Peyer's patch (tissue), 4 donors: ENCODE measurements at regions not wholly inside any gene's neighbourhood (a gene's known extent, or its start where the extent isn't known, plus 50 kb on each side); places are given as distances from the start of the nearest gene placed in this dataset.

Experiments used
- DNase-seq, 3 donors: peaks; one replicate each; pipeline ENCODE4 v3.0.0-alpha.2; 2017 to 2019
- H3K27ac ChIP-seq, 4 donors: fragments of 200-600 bp; sonication (generic); one replicate each; pipeline ENCODE4 v1.5.1; 2016 to 2019
- H3K27me3 ChIP-seq, 2 donors: fragments of 200-600 bp; sonication (generic); one replicate each; pipeline ENCODE4 v1.5.1; 2019
- H3K36me3 ChIP-seq, 3 donors: fragments of 200-600 bp; sonication (generic); one replicate each; pipeline ENCODE4 v1.5.1; 2016 to 2019
- H3K4me1 ChIP-seq, 4 donors: fragments of 200-600 bp; sonication (generic); one replicate each; pipeline ENCODE4 v1.5.1; 2016 to 2019
- H3K4me3 ChIP-seq, 4 donors: fragments of 200-600 bp; sonication (generic); 1 replicate in 3 of 4; 2 replicates in 1 of 4; pipeline ENCODE4 v1.5.1; 2016 to 2019; ENCODE audit warnings: mild to moderate bottlenecking in 1 of 4
- H3K9me3 ChIP-seq, 4 donors: fragments of 200-600 bp; sonication (generic); one replicate each; pipeline ENCODE4 v1.5.1; 2016 to 2019; ENCODE audit warnings: mild to moderate bottlenecking in 1 of 4
- POLR2A ChIP-seq, 2 donors: fragments of 450-650 bp; IDR thresholded peaks; one replicate each; pipeline ENCODE4 v1.5.1; 2017; ENCODE audit warnings: antibody characterized with exemption in 2 of 2, mild to moderate bottlenecking in 2 of 2, moderate library complexity in 2 of 2
- TF ChIP-seq, protein P1 (sequence below), 6 experiments: fragments of 450-650 bp in 4 of 6; fragments of 200-600 bp in 2 of 6; sonication (generic) in 1 of 6; IDR thresholded peaks; one replicate each; pipeline ENCODE4 v1.5.1; 2017 to 2019; ENCODE audit warnings: antibody characterized with exemption in 6 of 6, mild to moderate bottlenecking in 3 of 6, moderate library complexity in 1 of 6

DNA sequence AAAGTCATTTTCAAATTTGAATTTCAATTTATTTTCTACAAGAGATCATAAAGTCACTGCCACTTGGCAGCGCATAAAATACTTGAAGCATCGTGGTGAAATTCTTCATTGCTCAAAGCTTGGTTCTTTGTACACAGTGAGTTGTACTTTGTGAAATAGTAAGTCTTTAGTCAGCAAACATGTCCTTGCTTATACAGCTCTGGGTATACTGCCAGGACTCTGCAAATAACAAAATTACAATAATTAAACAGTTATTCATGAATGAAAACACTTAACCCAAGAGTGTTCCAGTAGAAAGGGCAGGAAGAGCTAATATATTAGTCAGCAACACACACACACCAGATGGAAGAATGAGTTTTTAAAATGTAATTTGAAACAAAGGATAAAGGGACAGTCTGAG is 1300.9 kb upstream of the DIAPH2 start:
- no peak overlapping the region for H3K4me3 ChIP-seq
- H3K9me3 ChIP-seq = no peaks in the 10 kb centered on the region
- TF ChIP-seq, protein P1, sequence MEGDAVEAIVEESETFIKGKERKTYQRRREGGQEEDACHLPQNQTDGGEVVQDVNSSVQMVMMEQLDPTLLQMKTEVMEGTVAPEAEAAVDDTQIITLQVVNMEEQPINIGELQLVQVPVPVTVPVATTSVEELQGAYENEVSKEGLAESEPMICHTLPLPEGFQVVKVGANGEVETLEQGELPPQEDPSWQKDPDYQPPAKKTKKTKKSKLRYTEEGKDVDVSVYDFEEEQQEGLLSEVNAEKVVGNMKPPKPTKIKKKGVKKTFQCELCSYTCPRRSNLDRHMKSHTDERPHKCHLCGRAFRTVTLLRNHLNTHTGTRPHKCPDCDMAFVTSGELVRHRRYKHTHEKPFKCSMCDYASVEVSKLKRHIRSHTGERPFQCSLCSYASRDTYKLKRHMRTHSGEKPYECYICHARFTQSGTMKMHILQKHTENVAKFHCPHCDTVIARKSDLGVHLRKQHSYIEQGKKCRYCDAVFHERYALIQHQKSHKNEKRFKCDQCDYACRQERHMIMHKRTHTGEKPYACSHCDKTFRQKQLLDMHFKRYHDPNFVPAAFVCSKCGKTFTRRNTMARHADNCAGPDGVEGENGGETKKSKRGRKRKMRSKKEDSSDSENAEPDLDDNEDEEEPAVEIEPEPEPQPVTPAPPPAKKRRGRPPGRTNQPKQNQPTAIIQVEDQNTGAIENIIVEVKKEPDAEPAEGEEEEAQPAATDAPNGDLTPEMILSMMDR (IDR thresholded peaks at IDR 0.05) = no peak
- TF ChIP-seq POLR2A (IDR thresholded peaks at IDR 0.05) = no peak
- H3K27ac ChIP-seq = no peak overlapping the region
- H3K27me3 ChIP-seq = no peaks in the 10 kb centered on the region
- H3K36me3 ChIP-seq = no peaks in the 10 kb centered on the region
- no peak for DNase-seq
- no peaks in the 10 kb centered on the region for H3K4me1 ChIP-seq

- Histone ChIP-seq H3K27me3 (no peaks in the 10 kb centered on the region), H3K36me3 (no peaks in the 10 kb centered on the region), H3K4me3 (no peak overlapping the region), H3K27ac (no peak overlapping the region), H3K9me3 (no peaks in the 10 kb centered on the region), H3K4me1 (no peaks in the 10 kb centered on the region)
- no peak for DNase-seq
- TF ChIP-seq, protein P1 (IDR thresholded peaks at IDR 0.05) = no peak
- no peak for TF ChIP-seq POLR2A (IDR thresholded peaks at IDR 0.05)
Measured at GRCh38 chrX:95427389-95427788, 1257.3 kb upstream of the DIAPH2 start.

DNA sequence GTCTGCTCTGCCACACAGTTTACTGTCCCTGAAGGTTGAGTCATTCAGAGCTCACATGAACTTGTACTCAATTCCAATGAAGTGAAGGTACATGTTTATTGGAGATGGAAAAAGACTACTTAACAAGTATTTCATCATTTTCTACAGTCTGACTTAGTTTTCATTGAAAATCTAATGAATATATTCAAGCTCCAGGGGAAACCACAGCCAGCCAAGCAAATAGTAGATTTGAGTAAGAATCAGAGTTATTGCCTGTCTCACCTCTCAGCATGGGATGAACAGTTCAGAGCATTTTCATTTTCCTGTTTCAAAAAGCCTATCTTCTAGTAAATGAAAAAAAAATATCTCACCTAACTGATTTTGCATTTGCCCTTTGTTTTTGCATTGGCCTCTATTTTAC is 1249.4 kb upstream of the DIAPH2 start:
- no peak overlapping the region for H3K27ac ChIP-seq
- H3K36me3 ChIP-seq = no peaks in the 10 kb centered on the region
- no peaks in the 10 kb centered on the region for H3K4me1 ChIP-seq
- H3K27me3 ChIP-seq = no peaks in the 10 kb centered on the region
- H3K4me3 ChIP-seq = no peak overlapping the region
- no peaks in the 10 kb centered on the region for H3K9me3 ChIP-seq
- DNase-seq = no peak
- TF ChIP-seq, protein P1 (IDR thresholded peaks at IDR 0.05) = no peak
- TF ChIP-seq POLR2A (IDR thresholded peaks at IDR 0.05) = no peak

- H3K4me1 ChIP-seq = no peaks in the 10 kb centered on the region
- no peaks in the 10 kb centered on the region for H3K9me3 ChIP-seq
- DNase-seq = no peak
- H3K27me3 ChIP-seq = no peaks in the 10 kb centered on the region
- H3K36me3 ChIP-seq = no peaks in the 10 kb centered on the region
- H3K27ac ChIP-seq = no peak overlapping the region
- no peak overlapping the region for H3K4me3 ChIP-seq
- TF ChIP-seq, protein P1 (IDR thresholded peaks at IDR 0.05) = no peak
- no peak for TF ChIP-seq POLR2A (IDR thresholded peaks at IDR 0.05)
Measured at GRCh38 chrX:95441836-95442235, 1242.8 kb upstream of the DIAPH2 start.

DNA sequence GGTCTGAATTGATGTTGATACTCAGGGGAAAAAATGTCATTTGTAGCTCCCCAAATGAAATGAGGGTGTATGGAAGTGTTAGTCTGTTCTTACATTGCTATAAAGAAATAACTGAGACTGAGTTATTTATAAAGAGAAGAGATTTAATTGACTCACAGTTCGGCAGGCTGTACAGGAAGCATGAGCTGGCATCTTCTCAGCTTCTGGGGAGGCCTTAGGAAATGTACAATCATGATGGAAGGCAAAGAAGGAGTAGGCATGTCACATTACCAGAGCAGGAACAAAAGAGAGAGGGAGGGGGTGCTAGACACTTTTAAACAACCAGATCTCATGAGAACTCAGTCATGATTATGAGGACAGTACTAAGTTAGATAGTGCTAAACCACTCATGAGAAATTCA is 1199.9 kb upstream of the DIAPH2 start:
- no peak for TF ChIP-seq POLR2A (IDR thresholded peaks at IDR 0.05)
- TF ChIP-seq, protein P1 (IDR thresholded peaks at IDR 0.05) = no peak
- DNase-seq = no peak
- no peaks in the 10 kb centered on the region for H3K9me3 ChIP-seq
- H3K27me3 ChIP-seq = no peaks in the 10 kb centered on the region
- H3K36me3 ChIP-seq = no peaks in the 10 kb centered on the region
- no peak overlapping the region for H3K27ac ChIP-seq
- no peak overlapping the region for H3K4me3 ChIP-seq
- H3K4me1 ChIP-seq = no peaks in the 10 kb centered on the region

DNA sequence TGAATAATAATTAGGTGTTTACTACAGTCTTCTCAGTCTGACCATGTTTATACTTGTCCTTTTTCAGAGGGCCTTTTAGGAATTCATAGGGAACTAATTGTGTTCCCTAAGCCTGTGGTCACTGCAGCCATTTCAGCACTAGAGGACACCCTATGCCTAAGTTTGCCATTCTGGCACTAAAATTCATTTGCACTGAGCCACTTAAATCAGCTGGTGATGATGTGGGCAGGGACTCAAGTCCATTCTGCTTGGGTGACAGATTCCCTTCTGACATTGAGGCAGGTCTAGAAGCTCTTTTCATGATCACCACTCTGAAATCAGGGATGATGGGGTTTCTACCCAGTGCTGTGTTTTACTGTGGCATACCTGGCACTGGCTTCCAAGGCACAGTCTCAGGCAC is 1178.9 kb upstream of the DIAPH2 start:
- TF ChIP-seq, protein P1 (IDR thresholded peaks at IDR 0.05) = no peak

More for the DNA sequence above, 1178.9 kb upstream of the DIAPH2 start:
- H3K9me3 ChIP-seq = no peaks in the 10 kb centered on the region
- no peak overlapping the region for H3K4me3 ChIP-seq
- DNase-seq = no peak
- no peak overlapping the region for H3K27ac ChIP-seq
- H3K27me3 ChIP-seq = no peaks in the 10 kb centered on the region
- no peaks in the 10 kb centered on the region for H3K4me1 ChIP-seq
- H3K36me3 ChIP-seq = no peaks in the 10 kb centered on the region
